ENCODE measurements at regions not wholly inside any gene's neighbourhood (a gene's known extent, or its start where the extent isn't known, plus 50 kb on each side); places are given as distances from the start of the nearest gene placed in this dataset.

- DNase-seq, result no peak
Measured at GRCh38 chr18:67957684-67958083, 441.2 kb upstream of the DSEL start.

- no peak for DNase-seq
Measured at GRCh38 chr18:67954594-67954993, 438.1 kb upstream of the DSEL start.

- no peak for DNase-seq
Measured at GRCh38 chr18:67951137-67951536, 434.6 kb upstream of the DSEL start.

- no peak for DNase-seq
Measured at GRCh38 chr18:67938660-67939059, 422.1 kb upstream of the DSEL start.

GRCh38 chr18:67935638-67936037, 419.1 kb upstream of the DSEL start:
- DNase-seq, result no peak

- DNase-seq, result no peak
Measured at GRCh38 chr18:67933271-67933670, 416.8 kb upstream of the DSEL start.

- peak; percentile 55 to 76 for DNase-seq
Measured at GRCh38 chr18:67932271-67932670, 415.8 kb upstream of the DSEL start.

- no peak for DNase-seq
Measured at GRCh38 chr18:67926929-67927864, 410.7 kb upstream of the DSEL start.

- no peak for DNase-seq
Measured at GRCh38 chr18:67924656-67925055, 408.1 kb upstream of the DSEL start.

GRCh38 chr18:67919316-67919715, 402.8 kb upstream of the DSEL start:
- DNase-seq, result no peak

- DNase-seq, result no peak
Measured at GRCh38 chr18:67916097-67916496, 399.6 kb upstream of the DSEL start.

GRCh38 chr18:67913040-67913439, 396.5 kb upstream of the DSEL start:
- no peak for DNase-seq

GRCh38 chr18:67901573-67901972, 385.1 kb upstream of the DSEL start:
- no peak for DNase-seq

- DNase-seq, result peak in 1 of 2 experiments; percentile 10
Measured at GRCh38 chr18:67896451-67896850, 379.9 kb upstream of the DSEL start.

- DNase-seq, result no peak
Measured at GRCh38 chr18:67893916-67894315, 377.4 kb upstream of the DSEL start.

GRCh38 chr18:67876871-67877270, 360.4 kb upstream of the DSEL start:
- peak in 1 of 2 experiments; percentile 12 for DNase-seq

- DNase-seq, result no peak
Measured at GRCh38 chr18:67875944-67876343, 359.4 kb upstream of the DSEL start.

- DNase-seq, result no peak
Measured at GRCh38 chr18:67875060-67875459, 358.5 kb upstream of the DSEL start.

- DNase-seq, result no peak
Measured at GRCh38 chr18:67865400-67865799, 348.9 kb upstream of the DSEL start.

GRCh38 chr18:67864677-67865340, 348.3 kb upstream of the DSEL start:
- no peak for DNase-seq

GRCh38 chr18:67862069-67862468, 345.5 kb upstream of the DSEL start:
- no peak for DNase-seq

GRCh38 chr18:67854340-67854739, 337.8 kb upstream of the DSEL start:
- DNase-seq, result no peak

GRCh38 chr18:67846422-67847098, 330.0 kb upstream of the DSEL start:
- DNase-seq, result no peak

- DNase-seq, result peak in 1 of 2 experiments; percentile 1
Measured at GRCh38 chr18:67845035-67845434, 328.5 kb upstream of the DSEL start.
